Right lobe of liver (tissue), 6 donors: ENCODE measurements at regions not wholly inside any gene's neighbourhood (a gene's known extent, or its start where the extent isn't known, plus 50 kb on each side); places are given as distances from the start of the nearest gene placed in this dataset.

ENCODE experiments used
- ATAC-seq, 4 donors: fragments of 200-7000 bp; cut with Tn5 transposase; one replicate each; pipeline ENCODE4 v1.9.1; 2020; ENCODE audit warnings: mild to moderate bottlenecking in 4 of 4, moderate library complexity in 4 of 4
- DNase-seq, 3 donors: peaks; one replicate each; pipeline ENCODE4 v3.0.0-alpha.2; 2020
- H3K27ac ChIP-seq, 3 donors: fragments of 200-600 bp; one replicate each; pipeline ENCODE4 v1.8.0; 2022
- H3K27me3 ChIP-seq, 2 donors: fragments of 200-600 bp; one replicate each; pipeline ENCODE4 v1.8.0; 2022
- H3K36me3 ChIP-seq, 4 donors: fragments of 200-600 bp; sonication (generic) in 1 of 4; one replicate each; pipeline versions ENCODE4 v1.5.1 to v1.8.0; 2017 to 2022; ENCODE audit warnings: control low read depth in 1 of 4
- H3K4me1 ChIP-seq, 4 donors: fragments of 200-600 bp; sonication (generic) in 1 of 4; one replicate each; pipeline versions ENCODE4 v1.5.1 to v1.8.0; 2017 to 2022; ENCODE audit warnings: control low read depth in 1 of 4
- H3K4me3 ChIP-seq, 3 donors: fragments of 200-600 bp; one replicate each; pipeline ENCODE4 v1.8.0; 2022
- H3K9me3 ChIP-seq, 4 donors: fragments of 200-600 bp; sonication (generic) in 1 of 4; one replicate each; pipeline versions ENCODE4 v1.5.1 to v1.8.0; 2017 to 2022; ENCODE audit warnings: control low read depth in 1 of 4
- POLR2A ChIP-seq: fragments of 450-650 bp; IDR thresholded peaks from one replicate; pipeline ENCODE4 v1.6.1; 2017; ENCODE audit warnings: antibody characterized with exemption, mild to moderate bottlenecking
- WGBS: methylation state at CpG from one replicate; pipeline ENCODE4 v1.1.6; 2018; ENCODE audit warnings: low coverage, low lambda C conversion rate; ENCODE audit not compliant: insufficient coverage; ENCODE audit errors: missing lambda C conversion rate; 5-methylcytosine and 5-hydroxymethylcytosine counted together
- intact Hi-C, 2 donors: fragments of 100-400 bp; cut with DNase I; formaldehyde crosslinking; loops; one replicate each; pipeline versions ENCODE4 v1.11.2 to v1.14.1; 2022
- TF ChIP-seq, protein P1 (sequence below), 4 donors: fragments of 200-600 bp in 3 of 4; fragments of 450-650 bp in 1 of 4; IDR thresholded peaks; one replicate each; pipeline versions ENCODE4 v1.5.1 to v1.8.0; 2016 to 2022; ENCODE audit warnings: antibody characterized with exemption in 4 of 4, mild to moderate bottlenecking in 2 of 4
- donor health status: DM: no; HTN: yes; CAD: no.
- donor health status: DM: no; HTN: no; CAD: no.
- donor health status: DM: no; HTN: no; CAD: no.
- donor health status: DM: no; HTN: yes; CAD: no.
- donor health status: DM: no; HTN: yes; CAD: no.

- ATAC-seq (no peak), DNase-seq (no peak)
- H3K27me3 ChIP-seq: no peaks in the 10 kb centered on the region
- H3K4me1 ChIP-seq: no peaks in the 10 kb centered on the region
- 58% methylated on average over 4 of the region's 4 CpGs for WGBS
- intact Hi-C loops: no loop called here
- no peak overlapping the region for H3K27ac ChIP-seq
- TF ChIP-seq, protein P1, sequence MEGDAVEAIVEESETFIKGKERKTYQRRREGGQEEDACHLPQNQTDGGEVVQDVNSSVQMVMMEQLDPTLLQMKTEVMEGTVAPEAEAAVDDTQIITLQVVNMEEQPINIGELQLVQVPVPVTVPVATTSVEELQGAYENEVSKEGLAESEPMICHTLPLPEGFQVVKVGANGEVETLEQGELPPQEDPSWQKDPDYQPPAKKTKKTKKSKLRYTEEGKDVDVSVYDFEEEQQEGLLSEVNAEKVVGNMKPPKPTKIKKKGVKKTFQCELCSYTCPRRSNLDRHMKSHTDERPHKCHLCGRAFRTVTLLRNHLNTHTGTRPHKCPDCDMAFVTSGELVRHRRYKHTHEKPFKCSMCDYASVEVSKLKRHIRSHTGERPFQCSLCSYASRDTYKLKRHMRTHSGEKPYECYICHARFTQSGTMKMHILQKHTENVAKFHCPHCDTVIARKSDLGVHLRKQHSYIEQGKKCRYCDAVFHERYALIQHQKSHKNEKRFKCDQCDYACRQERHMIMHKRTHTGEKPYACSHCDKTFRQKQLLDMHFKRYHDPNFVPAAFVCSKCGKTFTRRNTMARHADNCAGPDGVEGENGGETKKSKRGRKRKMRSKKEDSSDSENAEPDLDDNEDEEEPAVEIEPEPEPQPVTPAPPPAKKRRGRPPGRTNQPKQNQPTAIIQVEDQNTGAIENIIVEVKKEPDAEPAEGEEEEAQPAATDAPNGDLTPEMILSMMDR (IDR thresholded peaks at IDR 0.05): no peak
- TF ChIP-seq POLR2A: no peak
- H3K4me3 ChIP-seq: no peak overlapping the region
- H3K9me3 ChIP-seq: no peaks in the 10 kb centered on the region
- H3K36me3 ChIP-seq: no peaks in the 10 kb centered on the region
These were observed 123.8 kb upstream of the DAZL start for GRCh38 chr3:16728770-16729745.

- H3K4me3 ChIP-seq: no peak overlapping the region
- no peak overlapping the region for H3K27ac ChIP-seq
- ATAC-seq (no peak), DNase-seq (no peak)
- H3K27me3 ChIP-seq: no peaks in the 10 kb centered on the region
- H3K4me1 ChIP-seq: no peaks in the 10 kb centered on the region
- TF ChIP-seq, protein P1 (IDR thresholded peaks at IDR 0.05): no peak
- TF ChIP-seq POLR2A: no peak
- WGBS: 58% methylated on average over 1 of the region's 1 CpG
- no peaks in the 10 kb centered on the region for H3K36me3 ChIP-seq
- intact Hi-C loops: no loop called here
- H3K9me3 ChIP-seq: no peaks in the 10 kb centered on the region
These were observed 133.2 kb upstream of the DAZL start for GRCh38 chr3:16738451-16738850.

DNA sequence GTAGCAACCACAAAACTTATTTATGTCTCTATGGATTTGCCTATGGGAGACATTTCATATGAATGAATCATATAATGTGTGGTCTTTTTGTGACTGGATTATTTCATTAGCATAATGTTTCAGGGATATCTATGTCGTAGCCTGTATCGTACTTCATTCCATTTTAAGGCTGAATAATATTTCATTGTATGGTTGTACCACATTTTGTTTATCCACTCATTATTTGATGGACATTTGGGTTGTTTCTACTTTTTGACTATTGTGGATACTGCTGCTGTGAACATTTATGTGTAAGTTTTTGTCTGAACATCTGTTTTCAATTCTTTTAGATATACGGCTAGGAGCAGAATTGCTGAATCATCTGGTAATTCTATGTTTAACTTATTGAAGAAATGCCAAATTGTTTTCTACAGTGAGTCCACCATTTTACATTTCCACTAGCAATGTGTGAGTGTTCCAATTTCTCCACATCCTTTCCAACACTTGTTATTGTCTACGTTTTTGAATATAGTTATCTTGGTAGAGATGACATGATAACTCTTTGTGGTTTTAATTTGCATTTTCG is 134.4 kb upstream of the DAZL start:
- no peak overlapping the region for H3K4me3 ChIP-seq
- H3K9me3 ChIP-seq: no peaks in the 10 kb centered on the region
- intact Hi-C loops: no loop called here
- H3K27ac ChIP-seq: no peak overlapping the region
- ATAC-seq (no peak), DNase-seq (no peak)
- no peak for TF ChIP-seq POLR2A
- TF ChIP-seq, protein P1 (IDR thresholded peaks at IDR 0.05): no peak
- no peaks in the 10 kb centered on the region for H3K27me3 ChIP-seq
- no peaks in the 10 kb centered on the region for H3K36me3 ChIP-seq
- H3K4me1 ChIP-seq: no peaks in the 10 kb centered on the region
- 58% methylated on average over 5 of the region's 5 CpGs for WGBS

GRCh38 chr3:16740515-16740914 is 135.3 kb upstream of the DAZL start:
- H3K9me3 ChIP-seq: no peaks in the 10 kb centered on the region
- 50% methylated on average over 1 of the region's 1 CpG for WGBS
- H3K27ac ChIP-seq: no peak overlapping the region
- intact Hi-C loops: no loop called here
- H3K4me1 ChIP-seq: no peaks in the 10 kb centered on the region
- no peak for TF ChIP-seq POLR2A
- TF ChIP-seq, protein P1 (IDR thresholded peaks at IDR 0.05): no peak
- no peak overlapping the region for H3K4me3 ChIP-seq
- ATAC-seq: no peak
- DNase-seq: no peak
- H3K27me3 ChIP-seq: no peaks in the 10 kb centered on the region
- H3K36me3 ChIP-seq: no peaks in the 10 kb centered on the region
